ENCODE measurements at regions not wholly inside any gene's neighbourhood (a gene's known extent, or its start where the extent isn't known, plus 50 kb on each side); places are given as distances from the start of the nearest gene placed in this dataset.

GRCh38 chr6:40325791-40326190 lies 261.4 kb downstream of the LRFN2 start:
- DNase-seq, result no peak
- H3K9me3 ChIP-seq (ENCODE audit: insufficient read depth, low read depth), result no peaks in the 10 kb centered on the region
- peaks cover 3% of the 10 kb centered on the region; the same call in 1 of the 2 replicates for H4K20me1 ChIP-seq (ENCODE audit: insufficient read depth)
- no peaks in the 10 kb centered on the region for H3K36me3 ChIP-seq (ENCODE audit: low read depth)
- H3K79me2 ChIP-seq (ENCODE audit: low read depth), result no peaks in the 10 kb centered on the region
- H3K27ac ChIP-seq, result no peak overlapping the region
- peaks cover 44% of the 10 kb centered on the region for H3K27me3 ChIP-seq (ENCODE audit: insufficient read depth, low read depth)
- H3K9me2 ChIP-seq (ENCODE audit: insufficient read depth), result no peaks in the 10 kb centered on the region
- H3K4me2 ChIP-seq, result no peak overlapping the region
- H2AFZ ChIP-seq, result no peak overlapping the region
- intact Hi-C loops (cut with micrococcal nuclease; ENCODE audit: unreplicated experiment), result loop anchor here (10.0 kb wide), 1 partner anchor 739 kb away; no protein-coding TSS in a partner anchor
- BruUV-seq (replicated peaks), result no TSS peak
- H3K4me3 ChIP-seq, result no peak overlapping the region
- H3K4me1 ChIP-seq (replicated peaks; ENCODE audit: insufficient read depth), result no peaks in the 10 kb centered on the region
- H3F3A ChIP-seq (ENCODE audit: insufficient read depth, low read depth), result no peaks in the 10 kb centered on the region
- TF ChIP-seq CTCF (conservative IDR thresholded peaks at IDR 0.05) (no peak), EZH2 (IDR thresholded peaks at IDR 0.05; ENCODE audit: low read depth) (no peak)
- ChIA-PET POLR2A (ENCODE audit: unreplicated experiment) (no interaction called here), CTCF (no interaction called here)

- CTCF ChIA-PET, result no interaction called here
- intact Hi-C loops (cut with micrococcal nuclease; ENCODE audit: unreplicated experiment), result loop anchor here (10.0 kb wide), 1 partner anchor 740 kb away; no protein-coding TSS in a partner anchor
- H3K4me3 ChIP-seq, result no peak overlapping the region
- H3K27ac ChIP-seq, result no peak overlapping the region
- POLR2A ChIA-PET (ENCODE audit: unreplicated experiment), result no interaction called here
- H2AFZ ChIP-seq, result no peak overlapping the region
- TF ChIP-seq CTCF (conservative IDR thresholded peaks at IDR 0.05) (no peak), EZH2 (IDR thresholded peaks at IDR 0.05; ENCODE audit: low read depth) (no peak)
- H3K4me2 ChIP-seq, result no peak overlapping the region
- no TSS peak for BruUV-seq (replicated peaks)
- H3K27me3 ChIP-seq (ENCODE audit: insufficient read depth, low read depth), result peaks cover 44% of the 10 kb centered on the region
- H3K9me2 ChIP-seq (ENCODE audit: insufficient read depth), result no peaks in the 10 kb centered on the region
- no peaks in the 10 kb centered on the region for H3F3A ChIP-seq (ENCODE audit: insufficient read depth, low read depth)
- no peak for DNase-seq
- no peaks in the 10 kb centered on the region for H3K36me3 ChIP-seq (ENCODE audit: low read depth)
- H3K4me1 ChIP-seq (replicated peaks; ENCODE audit: insufficient read depth), result no peaks in the 10 kb centered on the region
- H3K79me2 ChIP-seq (ENCODE audit: low read depth), result no peaks in the 10 kb centered on the region
- H4K20me1 ChIP-seq (ENCODE audit: insufficient read depth), result peaks cover 3% of the 10 kb centered on the region; the same call in 1 of the 2 replicates
- H3K9me3 ChIP-seq (ENCODE audit: insufficient read depth, low read depth), result no peaks in the 10 kb centered on the region
Measured at GRCh38 chr6:40325041-40325440, 262.1 kb downstream of the LRFN2 start.

GRCh38 chr6:40323881-40324634 lies 263.1 kb downstream of the LRFN2 start:
- H2AFZ ChIP-seq, result no peak overlapping the region
- ChIA-PET POLR2A (ENCODE audit: unreplicated experiment) (no interaction called here), CTCF (no interaction called here)
- H3K9me2 ChIP-seq (ENCODE audit: insufficient read depth), result no peaks in the 10 kb centered on the region
- H3K4me1 ChIP-seq (replicated peaks; ENCODE audit: insufficient read depth), result no peaks in the 10 kb centered on the region
- H3K4me3 ChIP-seq, result no peak overlapping the region
- intact Hi-C loops (cut with micrococcal nuclease; ENCODE audit: unreplicated experiment), result loop anchor here (10.0 kb wide), 1 partner anchor 741 kb away; no protein-coding TSS in a partner anchor
- no TSS peak for BruUV-seq (replicated peaks)
- no peak overlapping the region for H3K27ac ChIP-seq
- H3K9me3 ChIP-seq (ENCODE audit: insufficient read depth, low read depth), result no peaks in the 10 kb centered on the region
- no peak overlapping the region for H3K4me2 ChIP-seq
- H3K79me2 ChIP-seq (ENCODE audit: low read depth), result no peaks in the 10 kb centered on the region
- H4K20me1 ChIP-seq (ENCODE audit: insufficient read depth), result peaks cover 2% of the 10 kb centered on the region; the same call in 1 of the 2 replicates
- DNase-seq, result no peak
- no peaks in the 10 kb centered on the region for H3F3A ChIP-seq (ENCODE audit: insufficient read depth, low read depth)
- H3K27me3 ChIP-seq (ENCODE audit: insufficient read depth, low read depth), result peaks cover 44% of the 10 kb centered on the region
- H3K36me3 ChIP-seq (ENCODE audit: low read depth), result no peaks in the 10 kb centered on the region
- TF ChIP-seq CTCF (conservative IDR thresholded peaks at IDR 0.05) (no peak), EZH2 (IDR thresholded peaks at IDR 0.05; ENCODE audit: low read depth) (no peak)
